ENCODE measurements at regions not wholly inside any gene's neighbourhood (a gene's known extent, or its start where the extent isn't known, plus 50 kb on each side); places are given as distances from the start of the nearest gene placed in this dataset.

DNA sequence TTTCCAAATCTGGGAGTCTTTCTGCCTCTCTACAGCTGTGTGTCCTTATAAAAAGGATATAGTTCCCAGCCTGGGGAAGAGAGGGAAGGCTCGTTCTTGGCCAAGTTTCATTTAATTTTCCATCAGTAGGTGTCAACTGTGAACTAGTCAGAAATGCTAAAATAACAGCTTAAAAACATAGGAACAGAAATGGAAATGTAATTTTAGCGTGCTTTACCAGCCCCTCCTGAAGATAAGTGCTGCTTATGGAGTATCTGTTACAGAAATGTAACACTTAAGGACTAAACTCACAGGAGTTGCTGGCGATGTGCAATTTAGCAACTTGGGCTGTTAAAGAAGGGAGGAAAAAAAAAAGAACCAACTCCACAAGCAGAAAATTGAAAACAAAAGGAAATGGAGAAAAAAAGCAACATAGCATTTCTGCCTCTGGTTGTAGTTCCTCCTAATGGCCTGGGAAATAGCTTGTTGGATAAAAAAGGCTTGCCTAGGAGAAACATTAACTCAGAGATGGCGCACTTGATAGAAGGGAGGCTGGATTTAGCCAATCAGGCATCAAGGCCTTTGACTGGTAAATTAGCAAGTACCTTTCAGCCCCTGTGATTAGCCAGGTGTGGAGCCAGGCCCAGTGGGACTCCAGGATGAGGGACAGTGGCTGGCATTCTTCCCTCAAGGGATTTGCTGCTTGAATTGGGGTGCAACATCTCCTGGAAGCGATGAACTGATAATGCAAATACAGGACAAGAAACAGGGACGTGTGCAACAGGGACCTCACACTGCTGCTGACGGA is 84.3 kb downstream of the RPLP1 start:
- TF ChIP-seq POLR2AphosphoS5 (IDR thresholded peaks at IDR 0.05; ENCODE audit: low read depth, low read length) = no peak
- TF ChIP-seq, protein P1, sequence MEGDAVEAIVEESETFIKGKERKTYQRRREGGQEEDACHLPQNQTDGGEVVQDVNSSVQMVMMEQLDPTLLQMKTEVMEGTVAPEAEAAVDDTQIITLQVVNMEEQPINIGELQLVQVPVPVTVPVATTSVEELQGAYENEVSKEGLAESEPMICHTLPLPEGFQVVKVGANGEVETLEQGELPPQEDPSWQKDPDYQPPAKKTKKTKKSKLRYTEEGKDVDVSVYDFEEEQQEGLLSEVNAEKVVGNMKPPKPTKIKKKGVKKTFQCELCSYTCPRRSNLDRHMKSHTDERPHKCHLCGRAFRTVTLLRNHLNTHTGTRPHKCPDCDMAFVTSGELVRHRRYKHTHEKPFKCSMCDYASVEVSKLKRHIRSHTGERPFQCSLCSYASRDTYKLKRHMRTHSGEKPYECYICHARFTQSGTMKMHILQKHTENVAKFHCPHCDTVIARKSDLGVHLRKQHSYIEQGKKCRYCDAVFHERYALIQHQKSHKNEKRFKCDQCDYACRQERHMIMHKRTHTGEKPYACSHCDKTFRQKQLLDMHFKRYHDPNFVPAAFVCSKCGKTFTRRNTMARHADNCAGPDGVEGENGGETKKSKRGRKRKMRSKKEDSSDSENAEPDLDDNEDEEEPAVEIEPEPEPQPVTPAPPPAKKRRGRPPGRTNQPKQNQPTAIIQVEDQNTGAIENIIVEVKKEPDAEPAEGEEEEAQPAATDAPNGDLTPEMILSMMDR (IDR thresholded peaks at IDR 0.05) = no peak
